Limb (tissue), 2 donors: ENCODE measurements at regions not wholly inside any gene's neighbourhood (a gene's known extent, or its start where the extent isn't known, plus 50 kb on each side); places are given as distances from the start of the nearest gene placed in this dataset.
"Not testable (repeated sequence)": the region's sequence is repeated elsewhere in the genome, so short reads cannot be mapped to it uniquely, and the experiment has no call there.

Experiments
- DNase-seq, 2 donors: peaks; one replicate each; pipeline ENCODE4 v3.0.0-alpha.2; 2016; ENCODE audit errors: extremely low spot score in 2 of 2

- no peak for DNase-seq
Measured at GRCh38 chr11:39809833-39810232, 1649.6 kb downstream of the LRRC4C start.

GRCh38 chr11:39807904-39808303 lies 1651.5 kb downstream of the LRRC4C start:
- DNase-seq, result no peak

GRCh38 chr11:39806652-39807051 lies 1652.8 kb downstream of the LRRC4C start:
- DNase-seq, result no peak

- DNase-seq, result no peak
Measured at GRCh38 chr11:39804271-39804670, 1655.2 kb downstream of the LRRC4C start.

- DNase-seq, result no peak
Measured at GRCh38 chr11:39786682-39787081, 1672.8 kb downstream of the LRRC4C start.

- DNase-seq, result no peak
Measured at GRCh38 chr11:39786281-39786680, 1673.2 kb downstream of the LRRC4C start.

GRCh38 chr11:39784873-39785272 lies 1674.6 kb downstream of the LRRC4C start:
- DNase-seq, result no peak

GRCh38 chr11:39780131-39780530 lies 1679.3 kb downstream of the LRRC4C start:
- no peak for DNase-seq

GRCh38 chr11:39777035-39777434 lies 1682.4 kb downstream of the LRRC4C start:
- DNase-seq, result no peak

- DNase-seq, result no peak
Measured at GRCh38 chr11:39772525-39773137, 1686.8 kb downstream of the LRRC4C start.

GRCh38 chr11:39768214-39768613 lies 1691.2 kb downstream of the LRRC4C start:
- no peak for DNase-seq

GRCh38 chr11:39745401-39745800 lies 1714.1 kb downstream of the LRRC4C start:
- DNase-seq, result no peak

GRCh38 chr11:39741066-39741465 lies 1718.4 kb downstream of the LRRC4C start:
- DNase-seq, result no peak

- not testable (repeated sequence) for DNase-seq
Measured at GRCh38 chr11:39736351-39736750, 1723.1 kb downstream of the LRRC4C start.

- DNase-seq, result no peak
Measured at GRCh38 chr11:39732001-39732400, 1727.5 kb downstream of the LRRC4C start.

- DNase-seq, result no peak
Measured at GRCh38 chr11:39725081-39725480, 1734.4 kb downstream of the LRRC4C start.

GRCh38 chr11:39724404-39724803 lies 1735.0 kb downstream of the LRRC4C start:
- no peak for DNase-seq

- DNase-seq, result no peak
Measured at GRCh38 chr11:39712581-39712980, 1746.9 kb downstream of the LRRC4C start.

GRCh38 chr11:39690856-39691255 lies 1768.6 kb downstream of the LRRC4C start:
- no peak for DNase-seq

GRCh38 chr11:39683951-39684554 lies 1775.4 kb downstream of the LRRC4C start:
- no peak for DNase-seq

GRCh38 chr11:39683288-39683950 lies 1776.0 kb downstream of the LRRC4C start:
- DNase-seq, result no peak

GRCh38 chr11:39681428-39681827 lies 1778.0 kb downstream of the LRRC4C start:
- DNase-seq, result no peak

- DNase-seq, result no peak
Measured at GRCh38 chr11:39678996-39679395, 1780.5 kb downstream of the LRRC4C start.
